ENCODE measurements at regions not wholly inside any gene's neighbourhood (a gene's known extent, or its start where the extent isn't known, plus 50 kb on each side); places are given as distances from the start of the nearest gene placed in this dataset.

- TF ChIP-seq CTCF (IDR thresholded peaks at IDR 0.05) (no peak), EP300 (IDR thresholded peaks at IDR 0.05) (no peak), POLR2A (IDR thresholded peaks at IDR 0.05) (no peak), POLR2AphosphoS5 (IDR thresholded peaks at IDR 0.05) (no peak)
Observed at GRCh38 chr5:117624201-117624600, 1049.6 kb upstream of the SEMA6A start.
